ENCODE measurements at regions not wholly inside any gene's neighbourhood (a gene's known extent, or its start where the extent isn't known, plus 50 kb on each side); places are given as distances from the start of the nearest gene placed in this dataset.

DNA sequence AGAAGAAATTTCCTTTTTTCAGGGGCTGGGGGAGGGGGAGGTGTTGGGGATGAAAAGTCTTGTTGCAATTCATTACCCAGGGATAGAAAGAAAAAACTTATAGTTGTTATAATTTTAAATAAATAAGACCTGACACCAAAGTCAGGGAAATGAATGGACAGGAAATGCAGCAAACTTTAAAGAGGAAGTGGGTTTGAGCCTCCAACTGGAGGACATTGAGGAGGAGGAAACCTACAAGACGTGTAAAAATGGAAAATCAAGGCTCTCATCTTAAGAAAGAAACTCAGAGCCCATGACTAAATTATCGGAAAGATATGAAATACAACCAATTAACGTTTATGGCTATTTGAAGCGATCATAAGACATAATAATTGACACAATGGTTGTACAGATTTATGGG is 54.4 kb downstream of the NIBAN1 start:
- DNase-seq (ENCODE audit: low read depth): no peak

DNA sequence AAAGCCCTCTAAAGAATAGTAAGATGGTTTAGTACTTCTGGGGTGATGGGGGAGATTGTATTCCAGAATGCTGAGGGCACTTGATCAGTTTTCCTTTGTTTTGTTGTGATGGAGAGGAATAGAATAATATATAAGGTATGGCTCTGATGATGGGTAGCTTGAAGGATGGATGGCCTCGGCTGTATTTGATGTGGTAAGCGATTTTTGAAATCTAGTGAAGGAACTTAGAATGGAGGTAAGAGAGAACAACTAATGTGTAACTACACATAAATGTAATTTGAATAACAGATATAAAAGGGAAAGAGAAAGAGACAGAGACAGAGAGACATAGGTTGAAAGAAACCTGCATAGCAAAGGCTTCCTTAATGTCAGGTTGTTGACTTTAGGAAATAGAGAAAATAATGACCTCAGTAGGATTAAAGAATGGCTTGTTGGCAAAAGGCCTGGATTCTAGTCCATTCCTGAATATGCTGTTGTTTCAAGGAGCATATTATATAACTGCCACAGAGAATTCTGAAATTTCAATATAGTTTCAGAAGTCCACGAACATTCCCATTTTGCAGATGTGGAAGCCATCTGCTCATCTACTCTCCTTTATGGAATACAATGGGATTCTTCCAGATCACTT is 58.7 kb downstream of the NIBAN1 start:
- DNase-seq (ENCODE audit: low read depth): no peak

DNA sequence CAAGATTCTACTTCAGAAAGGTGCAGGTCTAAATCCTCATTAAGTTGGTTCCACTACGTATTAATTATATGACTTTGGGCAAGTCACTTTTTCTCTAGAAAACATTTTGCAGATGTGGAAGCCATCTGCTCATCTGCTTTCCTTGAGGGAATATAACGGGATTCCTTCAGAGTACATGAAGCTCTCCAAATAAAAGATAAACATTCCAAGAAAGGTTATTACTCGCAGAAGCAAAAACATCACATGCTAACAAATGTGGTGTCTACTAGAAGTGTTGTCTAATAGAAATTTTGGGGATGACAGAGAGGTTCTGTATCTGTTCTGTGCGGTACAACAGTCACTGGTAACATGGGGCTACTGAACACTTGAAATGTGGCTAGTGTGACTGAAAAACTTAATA is 60.2 kb downstream of the NIBAN1 start:
- DNase-seq (ENCODE audit: low read depth): no peak

DNA sequence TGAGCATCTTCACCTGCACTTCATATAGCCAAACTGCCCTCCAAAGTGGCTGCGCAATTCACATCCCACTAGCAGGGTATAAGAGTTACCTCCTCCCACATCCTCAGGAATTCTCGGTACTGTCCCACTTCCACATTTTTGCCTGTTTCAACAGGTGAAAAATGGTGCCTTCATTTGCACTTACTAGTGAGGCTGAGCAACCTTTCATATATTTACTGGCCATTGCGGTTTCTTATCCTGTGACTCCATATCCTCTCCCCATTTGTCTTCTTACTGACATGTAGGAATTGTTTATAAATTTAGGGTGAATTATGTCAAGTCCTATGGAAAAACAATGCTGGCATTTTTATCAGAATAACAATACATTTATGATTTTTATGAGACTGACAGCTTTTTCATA is 61.9 kb downstream of the NIBAN1 start:
- no peak for DNase-seq (ENCODE audit: low read depth)

DNA sequence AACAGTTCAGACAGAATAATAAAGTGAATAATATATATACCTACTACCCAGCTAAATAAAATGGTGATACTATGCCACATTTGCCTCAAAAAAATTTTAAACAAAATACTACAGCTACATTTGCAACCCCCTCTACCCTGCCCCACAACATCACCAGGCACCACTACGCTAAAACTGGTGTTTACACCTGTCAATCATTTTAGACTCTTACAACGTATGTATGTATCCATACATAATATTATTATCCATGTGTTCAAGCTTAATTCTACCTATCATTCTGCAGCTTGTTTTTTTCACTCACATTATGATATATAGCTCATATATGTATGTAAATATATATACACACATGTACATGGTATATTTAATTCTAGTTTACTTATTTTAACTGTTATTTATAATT is 62.5 kb downstream of the NIBAN1 start:
- DNase-seq (ENCODE audit: low read depth): no peak

DNA sequence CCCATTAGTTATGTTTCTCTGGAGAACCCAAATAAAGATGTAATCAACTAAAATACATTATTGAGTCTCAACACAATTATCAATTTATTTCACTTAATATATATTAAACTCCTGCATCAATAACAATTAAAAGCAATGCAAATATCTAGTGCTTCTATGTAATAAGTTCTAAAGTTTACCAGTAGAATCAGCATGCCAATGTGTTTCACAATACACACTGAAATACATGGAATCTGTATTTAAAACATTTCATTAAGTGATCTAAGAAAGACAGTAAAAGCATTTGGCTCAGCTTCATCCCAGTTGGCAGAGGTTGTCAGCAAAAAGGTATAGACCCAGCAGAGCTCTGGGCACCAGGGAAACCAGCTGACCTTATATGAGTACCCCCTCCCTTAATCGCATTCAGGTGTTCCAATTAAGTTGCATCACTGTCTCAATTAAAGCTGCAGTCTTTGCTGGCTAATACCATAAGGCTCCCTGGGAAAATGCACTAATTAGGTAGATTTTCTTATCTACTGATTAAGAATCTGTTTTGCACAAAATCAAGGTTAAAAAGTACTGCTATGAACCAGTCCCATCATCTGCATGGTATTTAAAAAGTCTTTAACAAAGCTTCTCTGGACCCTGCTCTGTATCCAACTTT is 63.1 kb downstream of the NIBAN1 start:
- no peak for DNase-seq (ENCODE audit: low read depth)

DNA sequence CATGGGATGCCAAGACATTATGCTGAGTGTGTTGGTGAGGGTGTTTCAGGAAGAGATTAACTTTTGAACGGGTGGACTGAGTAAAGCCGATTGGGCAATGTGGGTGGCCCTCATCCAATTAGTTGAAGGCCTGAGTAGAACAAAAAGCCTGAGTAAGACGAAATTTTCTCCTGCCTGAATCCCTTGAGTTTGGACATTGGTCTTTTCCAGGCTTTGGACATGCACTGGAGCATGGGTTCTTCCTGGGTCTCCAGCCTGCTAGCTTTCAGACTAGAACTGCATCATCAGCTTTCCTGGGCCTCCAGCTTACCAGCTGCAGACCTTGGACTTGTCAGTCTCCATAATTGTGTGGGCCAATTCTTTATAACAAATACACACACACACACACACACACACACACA is 63.6 kb downstream of the NIBAN1 start:
- peak; percentile 5 for DNase-seq (ENCODE audit: low read depth)

DNA sequence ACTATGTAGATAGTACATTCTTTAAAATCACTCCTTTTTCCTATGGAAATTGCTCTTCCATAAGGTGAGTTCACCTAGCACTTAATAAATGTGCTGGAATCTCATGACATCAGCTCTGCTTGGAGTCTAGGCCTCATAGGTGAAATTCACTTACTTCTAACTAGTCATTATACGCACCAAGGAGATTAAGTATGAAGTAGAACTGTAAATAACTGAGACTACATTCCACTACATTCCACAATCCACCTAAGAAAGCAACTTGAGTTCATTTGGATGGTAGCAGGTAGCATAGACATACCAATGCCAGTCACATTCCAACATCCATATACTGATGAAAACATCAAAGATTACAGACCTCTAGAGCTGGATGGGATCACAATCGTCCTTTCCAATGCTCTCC is 64.3 kb downstream of the NIBAN1 start:
- DNase-seq (ENCODE audit: low read depth): no peak

DNA sequence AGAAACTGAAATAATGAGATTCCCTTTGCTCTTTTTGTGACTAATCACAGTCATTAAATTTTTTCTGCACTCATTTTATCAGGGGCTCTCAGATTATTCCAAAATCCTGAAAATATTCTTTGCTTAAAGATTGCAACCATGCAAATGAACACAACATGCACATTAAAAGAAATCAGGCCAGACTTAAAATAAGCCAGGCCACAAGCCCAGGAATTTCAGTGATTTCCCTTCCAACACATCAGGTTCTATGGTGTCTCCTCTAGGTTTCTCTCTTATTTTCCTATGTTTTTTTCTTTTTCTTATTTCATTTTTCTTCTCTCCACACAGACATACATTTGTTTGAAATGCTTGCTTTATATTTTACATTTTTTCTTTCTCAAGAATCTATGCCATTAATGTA is 65.3 kb downstream of the NIBAN1 start:
- no peak for DNase-seq (ENCODE audit: low read depth)

DNA sequence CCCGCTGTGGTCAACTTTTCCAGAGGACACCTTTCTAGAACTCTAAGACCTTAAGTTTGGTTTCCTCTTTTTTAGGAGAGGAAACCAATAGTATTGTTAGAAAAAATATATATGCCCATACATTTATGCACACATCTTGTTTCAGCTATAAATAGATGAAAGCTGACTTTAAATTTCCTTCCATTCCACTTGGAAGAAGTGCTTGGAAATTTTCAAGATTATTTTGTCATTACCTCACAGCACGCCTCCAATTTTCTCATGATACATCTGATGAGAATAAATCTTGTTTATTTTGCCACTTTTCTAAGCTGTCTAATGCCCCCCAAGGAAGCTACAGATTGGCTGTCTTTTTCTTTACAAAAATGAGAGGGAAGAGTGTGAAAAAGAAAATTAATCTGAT is 65.8 kb downstream of the NIBAN1 start:
- no peak for DNase-seq (ENCODE audit: low read depth)

DNA sequence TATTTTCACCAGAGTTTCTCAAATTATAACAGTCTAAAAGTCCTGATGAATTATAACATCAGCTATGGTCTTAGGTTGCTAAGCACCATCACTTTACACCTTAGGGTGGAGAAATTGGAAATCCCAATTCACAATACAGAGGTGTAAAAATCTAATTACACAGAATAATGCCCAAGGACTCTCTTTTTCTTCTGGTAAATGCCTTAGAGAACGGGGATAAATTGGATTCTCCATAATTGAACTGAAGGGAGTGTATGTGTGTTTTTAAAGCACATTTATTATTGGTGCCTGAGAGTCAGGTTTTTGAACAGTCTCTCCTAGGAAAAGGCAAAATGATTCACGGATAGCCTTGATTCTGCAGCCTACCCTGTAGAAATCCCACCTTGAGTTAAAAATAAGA is 66.8 kb downstream of the NIBAN1 start:
- DNase-seq (ENCODE audit: low read depth): no peak

DNA sequence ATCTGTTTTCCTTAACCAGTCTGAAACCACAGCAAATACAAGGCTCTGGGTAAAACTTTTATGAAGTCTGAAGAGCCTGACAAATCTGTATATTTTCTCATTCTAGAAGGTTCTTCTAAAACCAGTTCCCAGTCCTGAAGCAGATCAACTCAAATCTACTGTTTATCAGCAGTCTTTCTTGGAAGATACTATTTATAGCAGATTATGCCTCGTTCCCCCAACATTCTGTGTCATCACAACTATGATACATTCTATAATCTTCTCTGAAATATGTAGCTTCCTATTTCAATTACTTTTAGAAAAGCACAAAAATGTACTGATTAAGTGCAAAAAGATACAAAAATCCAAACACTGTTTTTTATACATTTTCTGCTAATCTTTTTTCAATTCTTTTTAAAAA is 67.5 kb downstream of the NIBAN1 start:
- DNase-seq (ENCODE audit: low read depth): no peak

DNA sequence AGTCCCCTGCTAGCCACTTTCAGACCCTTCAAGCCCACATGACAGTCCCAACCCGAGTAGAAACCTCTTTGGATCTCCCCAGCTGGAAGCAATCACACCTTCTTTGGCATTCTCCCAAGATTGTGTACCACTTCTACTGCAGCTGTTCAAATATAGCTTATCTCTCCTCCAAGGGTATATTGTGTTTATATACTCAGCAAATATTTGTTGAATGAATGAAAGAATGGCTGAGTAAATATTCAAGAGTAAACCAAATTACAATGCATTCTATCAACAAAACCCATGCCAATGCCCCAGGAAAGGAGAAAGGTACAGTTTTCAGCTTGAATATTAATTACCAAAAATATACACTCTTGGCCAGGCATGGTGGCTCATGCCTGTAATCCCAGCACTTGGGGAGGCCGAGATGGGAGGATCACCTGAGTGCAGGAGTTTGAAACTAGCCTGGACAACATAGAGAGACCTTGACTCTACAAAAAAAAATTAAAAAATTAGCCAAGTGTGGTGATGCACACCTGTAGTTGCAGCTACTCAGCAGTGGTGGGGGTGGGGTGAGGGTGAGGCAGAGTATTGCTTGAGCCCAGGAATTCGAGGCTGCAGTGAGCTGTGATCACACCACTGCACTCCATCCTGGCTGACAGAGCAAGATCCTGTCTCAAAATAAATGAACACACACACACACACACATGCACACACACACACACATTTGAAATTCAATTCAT is 68.5 kb downstream of the NIBAN1 start:
- no peak for DNase-seq (ENCODE audit: low read depth)

DNA sequence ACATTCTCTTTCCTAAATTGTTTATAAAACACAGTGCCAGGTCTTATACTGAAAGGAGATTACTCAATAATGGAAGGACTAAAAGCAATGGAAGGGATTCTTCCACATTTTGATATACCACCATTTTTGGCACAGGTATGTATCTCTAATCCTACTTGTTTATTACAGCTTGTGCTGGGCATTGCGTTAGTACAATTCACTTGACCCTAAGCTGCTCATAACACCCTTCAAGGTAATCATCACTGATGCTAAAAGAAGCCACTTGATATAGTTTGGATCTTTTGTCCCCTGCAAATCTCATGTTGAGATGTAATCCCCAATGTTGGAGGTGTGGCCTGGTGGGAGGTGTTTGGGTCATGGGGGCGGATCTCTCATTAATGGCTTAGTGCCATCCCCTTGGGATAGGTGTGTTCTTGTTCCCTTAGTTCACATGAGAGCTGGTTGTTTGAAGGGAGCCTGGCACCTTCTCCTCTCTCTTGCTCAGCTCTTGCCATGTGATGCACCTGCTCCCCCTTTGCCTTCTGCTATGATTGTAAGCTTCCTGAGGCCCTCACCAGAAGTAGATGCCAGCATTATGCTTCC is 71.1 kb downstream of the NIBAN1 start:
- DNase-seq (ENCODE audit: low read depth): no peak

DNA sequence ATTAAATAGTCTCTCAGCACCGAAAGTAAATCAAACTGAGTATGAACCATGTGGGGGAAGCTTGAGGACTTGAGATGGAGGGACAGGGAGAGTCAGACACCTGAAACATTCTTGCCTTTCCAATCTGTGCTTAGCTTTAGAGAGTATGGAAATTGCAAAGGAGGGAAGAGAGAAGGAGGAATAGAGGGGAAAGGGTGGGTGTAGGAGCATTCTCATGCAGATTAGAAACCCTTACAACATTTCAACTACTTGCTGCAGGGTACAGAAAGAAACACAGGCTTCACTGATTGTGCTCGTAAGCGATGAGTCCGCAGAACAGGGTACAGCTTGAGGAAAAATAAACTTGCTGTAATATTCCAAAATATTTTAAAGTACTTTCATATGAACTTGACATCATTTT is 73.8 kb downstream of the NIBAN1 start:
- DNase-seq (ENCODE audit: low read depth): no peak

DNA sequence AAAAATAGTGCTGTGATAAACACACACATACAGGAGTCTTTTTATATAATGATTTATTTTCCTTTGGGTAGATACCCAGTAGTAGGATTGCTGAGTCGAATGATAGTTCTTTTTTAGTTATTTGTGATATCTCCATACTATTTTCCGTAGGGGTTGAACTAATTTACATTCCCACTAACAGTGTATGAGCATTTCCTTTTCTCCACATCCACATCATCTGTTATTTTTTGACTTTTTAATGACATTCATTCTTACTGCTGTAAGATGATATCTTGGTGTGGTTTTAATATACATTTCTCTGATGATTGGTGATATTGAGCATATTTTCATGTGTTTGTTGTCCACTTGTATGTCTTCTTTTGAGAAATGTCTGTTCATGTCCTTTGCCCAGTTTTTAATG is 78.3 kb downstream of the NIBAN1 start:
- DNase-seq (ENCODE audit: low read depth): no peak

DNA sequence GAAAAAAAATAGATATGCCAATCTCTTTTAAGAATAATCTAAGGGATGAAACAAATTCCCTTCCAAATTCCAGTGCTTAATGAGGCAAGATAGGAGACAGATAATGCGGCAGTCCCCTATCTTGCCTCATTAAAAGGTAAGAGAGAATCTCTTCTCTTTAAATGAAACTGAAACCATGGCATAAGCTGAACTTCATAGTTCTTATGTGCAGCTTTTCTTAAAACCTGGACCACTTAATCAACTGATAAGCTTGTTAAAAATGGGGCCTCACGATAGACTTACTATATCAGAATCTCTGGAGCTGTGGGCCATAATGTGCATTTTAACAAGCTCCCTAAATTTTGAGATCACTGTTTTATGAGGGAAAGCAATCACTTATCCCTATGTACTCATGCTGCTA is 79.2 kb downstream of the NIBAN1 start:
- DNase-seq (ENCODE audit: low read depth): no peak

DNA sequence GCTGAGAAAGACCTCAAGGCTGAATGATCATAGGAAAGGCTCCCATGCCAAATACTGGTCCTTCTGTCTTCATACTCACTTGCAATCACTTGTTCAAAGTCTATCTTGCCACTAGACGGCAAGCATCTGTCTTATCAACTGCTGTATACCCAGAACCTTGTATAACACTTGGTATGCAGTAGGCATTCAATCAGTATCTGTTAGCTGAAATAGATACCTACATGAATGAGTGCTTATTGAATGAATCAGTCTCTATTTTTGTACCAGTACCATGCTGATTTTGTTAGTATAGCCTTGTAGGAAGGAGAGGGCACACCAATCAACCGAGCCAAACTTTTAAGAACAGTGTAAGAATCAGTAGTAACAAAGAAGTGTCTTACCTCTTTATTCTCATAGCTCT is 80.6 kb downstream of the NIBAN1 start:
- DNase-seq (ENCODE audit: low read depth): no peak

DNA sequence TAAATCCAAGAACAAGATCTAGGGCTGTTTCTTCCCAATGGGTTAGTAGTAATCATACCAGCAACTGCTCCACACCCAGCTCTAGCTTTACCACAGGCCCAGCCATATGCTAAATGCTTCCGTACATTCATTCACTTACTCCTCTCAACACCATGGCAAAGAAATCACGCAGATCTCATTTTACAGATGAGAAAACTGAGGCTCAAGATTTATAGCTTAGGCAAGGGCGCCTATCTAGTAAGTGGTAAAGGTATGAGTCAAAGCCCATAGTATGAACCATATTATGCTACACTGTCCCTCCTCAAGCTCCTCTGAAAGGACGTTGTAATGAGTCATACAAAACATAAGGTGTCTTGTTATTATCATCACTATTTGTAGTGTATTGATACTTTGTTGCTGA is 82.2 kb downstream of the NIBAN1 start:
- DNase-seq (ENCODE audit: low read depth): no peak

DNA sequence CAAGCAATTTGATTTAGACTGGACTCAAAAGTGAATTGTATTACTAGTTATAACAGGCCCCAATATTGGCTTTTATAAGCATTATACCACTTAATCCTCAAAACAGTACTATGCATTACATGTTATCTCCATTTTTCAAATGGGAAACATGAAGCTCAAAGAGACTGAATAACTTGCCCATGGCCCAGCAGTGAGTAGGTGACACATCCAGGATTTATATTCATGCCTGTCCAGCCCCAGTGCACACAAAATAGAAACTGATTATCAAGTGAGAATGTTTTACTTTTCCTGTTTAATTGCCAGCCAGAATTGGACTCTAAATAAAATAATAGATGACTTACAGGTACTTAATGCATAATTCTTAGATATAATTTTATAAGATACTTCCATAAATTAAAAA is 82.9 kb downstream of the NIBAN1 start:
- no peak for DNase-seq (ENCODE audit: low read depth)

DNA sequence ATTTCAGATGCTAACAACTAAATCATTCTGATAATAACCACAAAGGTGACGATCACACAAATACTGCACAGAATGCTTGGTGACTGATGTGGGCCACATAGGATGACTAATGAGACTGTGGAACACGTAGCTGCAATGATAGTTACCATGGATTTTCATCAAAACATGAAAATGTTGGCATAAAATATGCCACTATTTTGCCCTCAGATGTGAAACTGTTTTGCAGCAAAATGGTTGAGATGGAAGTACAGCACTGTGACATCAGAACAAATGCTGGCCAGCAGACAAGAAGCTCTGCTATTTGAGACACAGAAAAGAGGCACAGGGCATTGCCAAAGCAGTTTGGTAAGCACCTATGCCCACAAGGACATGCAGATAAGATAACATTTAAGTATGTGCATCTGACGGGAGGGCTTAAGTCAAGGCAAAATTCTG is 83.8 kb downstream of the NIBAN1 start:
- DNase-seq (ENCODE audit: low read depth): peak; percentile 3

DNA sequence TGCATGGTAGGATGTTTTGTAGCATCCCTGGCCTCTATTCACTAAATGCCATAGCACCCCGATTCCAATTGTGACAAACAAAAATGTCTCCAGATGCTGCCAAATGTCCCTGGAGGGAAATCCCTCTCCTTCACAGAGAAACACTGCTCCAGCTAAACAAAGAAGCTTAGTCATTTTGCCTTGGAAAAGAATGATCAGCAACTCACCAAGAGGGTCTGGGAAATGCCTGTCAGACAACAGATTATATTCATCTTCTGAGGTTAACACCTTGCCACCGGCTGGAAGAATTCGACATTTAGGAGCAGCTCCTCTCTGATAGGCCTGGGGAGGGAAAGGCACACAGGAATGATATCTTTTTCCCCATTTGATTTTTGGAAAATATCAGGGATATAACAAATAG is 84.4 kb downstream of the NIBAN1 start:
- no peak for DNase-seq (ENCODE audit: low read depth)

DNA sequence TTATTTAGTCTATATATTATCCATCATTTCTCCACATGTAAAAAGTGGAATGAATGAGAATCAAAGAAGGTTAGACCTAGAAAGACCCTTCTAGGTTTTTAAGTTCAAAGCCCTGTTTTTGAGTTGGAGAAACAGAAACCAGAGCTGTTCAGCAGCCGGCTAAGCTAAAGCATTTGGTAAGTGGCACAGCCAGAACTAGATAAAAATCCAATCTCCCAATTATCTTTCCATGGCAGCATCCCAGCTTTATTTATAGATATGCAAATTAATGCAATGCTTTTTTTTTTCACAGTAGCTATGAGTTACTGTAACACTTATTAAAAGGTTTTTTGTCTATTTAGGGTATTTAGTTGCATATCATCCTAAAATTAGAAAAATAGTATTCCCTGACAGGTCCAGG is 85.1 kb downstream of the NIBAN1 start:
- DNase-seq (ENCODE audit: low read depth): no peak
